ENCODE measurements at regions not wholly inside any gene's neighbourhood (a gene's known extent, or its start where the extent isn't known, plus 50 kb on each side); places are given as distances from the start of the nearest gene placed in this dataset.

DNA sequence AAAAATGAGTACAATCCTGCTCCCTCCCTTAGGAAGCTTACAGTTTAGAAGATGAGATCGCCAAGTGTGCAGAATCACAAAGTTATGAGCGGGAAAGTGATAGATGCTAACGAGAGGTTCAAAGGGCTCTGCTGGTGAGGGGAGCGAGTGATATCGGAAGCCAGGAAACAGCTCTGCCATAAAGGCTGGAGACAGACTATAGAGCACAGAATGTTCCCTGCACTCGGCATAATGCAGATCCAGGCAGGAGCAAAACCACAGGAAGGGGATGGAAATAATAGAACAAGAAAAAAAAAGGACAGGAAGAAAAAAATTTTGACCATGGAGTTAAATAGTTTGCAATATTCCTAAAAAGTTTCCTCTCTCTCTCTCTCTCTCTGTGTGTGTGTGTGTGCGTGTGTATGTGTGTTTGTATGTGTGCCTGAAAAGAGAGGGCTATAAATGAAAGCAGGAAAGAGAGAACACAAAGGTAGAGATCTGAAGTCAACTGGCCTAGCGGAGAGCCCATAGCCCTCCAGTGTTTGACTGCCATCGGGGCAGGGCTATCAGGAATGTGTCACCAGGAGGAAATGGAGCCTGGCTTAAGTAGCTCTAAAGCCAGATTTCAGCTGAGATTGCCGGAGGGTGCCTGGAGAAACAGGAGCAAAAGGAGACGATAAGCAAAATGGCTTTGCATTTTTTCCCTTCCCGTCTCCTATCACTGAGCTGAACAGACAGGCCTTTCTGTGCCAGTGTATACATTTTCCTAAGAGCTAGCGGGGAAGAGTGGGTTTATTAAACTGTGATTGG, 175.8 kb upstream of the LYZL1 start:
- no peak overlapping the region for H3K4me3 ChIP-seq
- TF ChIP-seq, protein P1, sequence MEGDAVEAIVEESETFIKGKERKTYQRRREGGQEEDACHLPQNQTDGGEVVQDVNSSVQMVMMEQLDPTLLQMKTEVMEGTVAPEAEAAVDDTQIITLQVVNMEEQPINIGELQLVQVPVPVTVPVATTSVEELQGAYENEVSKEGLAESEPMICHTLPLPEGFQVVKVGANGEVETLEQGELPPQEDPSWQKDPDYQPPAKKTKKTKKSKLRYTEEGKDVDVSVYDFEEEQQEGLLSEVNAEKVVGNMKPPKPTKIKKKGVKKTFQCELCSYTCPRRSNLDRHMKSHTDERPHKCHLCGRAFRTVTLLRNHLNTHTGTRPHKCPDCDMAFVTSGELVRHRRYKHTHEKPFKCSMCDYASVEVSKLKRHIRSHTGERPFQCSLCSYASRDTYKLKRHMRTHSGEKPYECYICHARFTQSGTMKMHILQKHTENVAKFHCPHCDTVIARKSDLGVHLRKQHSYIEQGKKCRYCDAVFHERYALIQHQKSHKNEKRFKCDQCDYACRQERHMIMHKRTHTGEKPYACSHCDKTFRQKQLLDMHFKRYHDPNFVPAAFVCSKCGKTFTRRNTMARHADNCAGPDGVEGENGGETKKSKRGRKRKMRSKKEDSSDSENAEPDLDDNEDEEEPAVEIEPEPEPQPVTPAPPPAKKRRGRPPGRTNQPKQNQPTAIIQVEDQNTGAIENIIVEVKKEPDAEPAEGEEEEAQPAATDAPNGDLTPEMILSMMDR (IDR thresholded peaks at IDR 0.05): no peak
- no peak for TF ChIP-seq POLR2A (IDR thresholded peaks at IDR 0.05)
- no peak overlapping the region for H3K27ac ChIP-seq
- no peaks in the 10 kb centered on the region for H3K9me3 ChIP-seq
- no peaks in the 10 kb centered on the region for H3K4me1 ChIP-seq
- intact Hi-C loops (cut with DNase I): no loop called here
- H3K36me3 ChIP-seq (replicated peaks in 1 of 2; ENCODE audit: insufficient read depth in 1 of 2, low read depth in 2 of 2): no peaks in the 10 kb centered on the region
- 71 to 72% methylated on average over 13 of the region's 13 CpGs for WGBS, 2 donors
- ATAC-seq (no peak), DNase-seq (no peak)
- no peaks in the 10 kb centered on the region for H3K27me3 ChIP-seq

DNA sequence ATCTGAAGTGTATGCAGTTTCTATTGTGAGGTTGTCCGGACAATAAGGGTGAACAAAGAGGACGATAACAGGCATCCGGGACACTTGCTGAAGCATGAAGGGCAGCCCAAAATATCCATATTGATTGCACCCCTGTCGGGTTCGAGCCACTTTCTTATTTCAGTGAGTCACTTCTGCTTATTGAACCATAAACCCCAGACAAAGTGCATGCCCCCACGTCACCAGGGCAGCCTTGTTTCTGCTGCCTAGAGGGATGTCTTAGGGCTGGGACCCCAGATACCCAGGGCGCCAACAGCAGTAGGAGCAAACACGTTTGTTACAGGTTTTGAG, 175.3 kb upstream of the LYZL1 start:
- H3K36me3 ChIP-seq (replicated peaks in 1 of 2; ENCODE audit: insufficient read depth in 1 of 2, low read depth in 2 of 2): no peaks in the 10 kb centered on the region
- no peaks in the 10 kb centered on the region for H3K27me3 ChIP-seq
- no peak overlapping the region for H3K4me3 ChIP-seq
- H3K27ac ChIP-seq: no peak overlapping the region
- 46 to 47% methylated on average over 8 of the region's 8 CpGs for WGBS, 2 donors
- H3K4me1 ChIP-seq: no peaks in the 10 kb centered on the region
- DNase-seq (no peak), ATAC-seq (no peak)
- no peak for TF ChIP-seq POLR2A (IDR thresholded peaks at IDR 0.05)
- TF ChIP-seq, protein P1 (IDR thresholded peaks at IDR 0.05): no peak
- intact Hi-C loops (cut with DNase I): no loop called here
- no peaks in the 10 kb centered on the region for H3K9me3 ChIP-seq

DNA sequence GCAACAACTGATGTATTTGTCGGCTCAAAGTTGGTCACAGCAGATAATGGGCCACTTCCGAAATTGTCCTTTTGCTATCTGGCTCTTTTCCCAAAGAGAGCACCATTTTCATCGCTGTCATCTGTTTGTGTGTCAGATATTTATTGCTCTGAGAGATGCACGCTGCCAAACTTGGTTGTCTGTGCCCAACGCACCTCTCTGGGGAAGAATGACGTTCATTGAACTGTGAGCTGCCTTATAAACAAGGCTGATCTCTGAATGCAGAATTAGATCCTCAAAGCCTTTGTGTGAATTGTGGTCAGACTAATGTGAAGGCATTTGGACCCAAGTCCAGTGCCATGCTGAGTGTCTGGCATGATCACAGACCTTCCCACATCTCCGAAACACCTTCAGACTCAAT, 174.7 kb upstream of the LYZL1 start:
- WGBS, 2 donors: 72 to 77% methylated on average over 7 of the region's 7 CpGs
- DNase-seq (no peak), ATAC-seq (no peak)
- Histone ChIP-seq H3K4me1 (no peaks in the 10 kb centered on the region), H3K4me3 (no peak overlapping the region), H3K9me3 (no peaks in the 10 kb centered on the region), H3K27me3 (no peaks in the 10 kb centered on the region), H3K36me3 (replicated peaks in 1 of 2; ENCODE audit: insufficient read depth in 1 of 2, low read depth in 2 of 2) (no peaks in the 10 kb centered on the region), H3K27ac (no peak overlapping the region)
- TF ChIP-seq POLR2A (IDR thresholded peaks at IDR 0.05): no peak
- TF ChIP-seq, protein P1 (IDR thresholded peaks at IDR 0.05): no peak
- intact Hi-C loops (cut with DNase I): no loop called here

DNA sequence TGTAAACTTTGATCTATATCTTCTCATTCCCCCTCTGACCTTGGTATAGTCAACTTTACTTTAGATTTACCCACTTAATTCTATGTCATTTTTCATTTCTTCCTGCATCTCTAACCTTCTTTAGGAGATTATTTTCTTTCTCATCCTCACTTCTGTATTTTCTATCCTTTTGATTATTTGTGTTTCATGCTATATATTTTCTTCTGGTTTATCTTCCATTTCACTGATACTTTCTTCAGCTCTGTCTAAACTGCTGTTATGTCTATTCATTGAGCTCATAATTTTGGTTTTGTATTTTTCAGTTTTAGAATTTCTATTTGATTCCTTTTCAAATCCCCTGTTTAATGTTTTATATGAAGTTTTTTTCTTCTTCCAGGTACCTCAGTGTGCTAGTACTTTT, 171.1 kb upstream of the LYZL1 start:
- DNase-seq (no peak), ATAC-seq (no peak)
- intact Hi-C loops (cut with DNase I): no loop called here
- H3K27ac ChIP-seq: no peak overlapping the region
- H3K4me1 ChIP-seq: no peaks in the 10 kb centered on the region
- no peaks in the 10 kb centered on the region for H3K9me3 ChIP-seq
- no peak overlapping the region for H3K4me3 ChIP-seq
- no peaks in the 10 kb centered on the region for H3K36me3 ChIP-seq (replicated peaks in 1 of 2; ENCODE audit: insufficient read depth in 1 of 2, low read depth in 2 of 2)
- H3K27me3 ChIP-seq: no peaks in the 10 kb centered on the region
- TF ChIP-seq POLR2A (IDR thresholded peaks at IDR 0.05): no peak
- TF ChIP-seq, protein P1 (IDR thresholded peaks at IDR 0.05): no peak

DNA sequence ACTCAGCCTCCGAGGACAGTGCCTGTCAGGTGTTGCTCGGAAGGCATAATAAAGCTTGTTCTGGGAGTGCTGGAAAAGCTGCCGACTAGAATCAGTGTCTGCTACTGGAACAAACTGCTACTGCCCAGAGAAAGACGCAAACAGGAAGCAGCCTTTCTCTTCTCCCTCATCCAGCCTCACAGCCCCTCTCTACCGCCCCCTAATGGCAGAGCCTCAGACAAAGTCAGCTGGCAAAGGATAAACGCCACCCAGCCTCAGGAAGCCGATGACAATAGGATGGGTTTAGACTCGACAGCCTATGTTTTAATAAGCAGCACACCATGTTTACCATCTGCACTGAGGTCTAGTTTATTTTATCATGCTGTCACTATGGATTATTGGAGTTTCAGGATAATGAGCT, 169.5 kb upstream of the LYZL1 start:
- ATAC-seq (no peak), DNase-seq (peak; percentile 14 to 43 (median 38))
- Histone ChIP-seq H3K9me3 (no peaks in the 10 kb centered on the region), H3K27me3 (no peaks in the 10 kb centered on the region), H3K27ac (no peak overlapping the region), H3K4me3 (no peak overlapping the region), H3K4me1 (no peaks in the 10 kb centered on the region), H3K36me3 (replicated peaks in 1 of 2; ENCODE audit: insufficient read depth in 1 of 2, low read depth in 2 of 2) (no peaks in the 10 kb centered on the region)
- intact Hi-C loops (cut with DNase I): no loop called here
- 47 to 63% methylated on average over 7 to 8 of the region's 8 CpGs for WGBS, 2 donors
- no peak for TF ChIP-seq POLR2A (IDR thresholded peaks at IDR 0.05)
- TF ChIP-seq, protein P1 (IDR thresholded peaks at IDR 0.05): peak in 4 of 7 experiments; percentile 18 to 39 (median 25)
